ENCODE measurements at regions not wholly inside any gene's neighbourhood (a gene's known extent, or its start where the extent isn't known, plus 50 kb on each side); places are given as distances from the start of the nearest gene placed in this dataset.

DNA sequence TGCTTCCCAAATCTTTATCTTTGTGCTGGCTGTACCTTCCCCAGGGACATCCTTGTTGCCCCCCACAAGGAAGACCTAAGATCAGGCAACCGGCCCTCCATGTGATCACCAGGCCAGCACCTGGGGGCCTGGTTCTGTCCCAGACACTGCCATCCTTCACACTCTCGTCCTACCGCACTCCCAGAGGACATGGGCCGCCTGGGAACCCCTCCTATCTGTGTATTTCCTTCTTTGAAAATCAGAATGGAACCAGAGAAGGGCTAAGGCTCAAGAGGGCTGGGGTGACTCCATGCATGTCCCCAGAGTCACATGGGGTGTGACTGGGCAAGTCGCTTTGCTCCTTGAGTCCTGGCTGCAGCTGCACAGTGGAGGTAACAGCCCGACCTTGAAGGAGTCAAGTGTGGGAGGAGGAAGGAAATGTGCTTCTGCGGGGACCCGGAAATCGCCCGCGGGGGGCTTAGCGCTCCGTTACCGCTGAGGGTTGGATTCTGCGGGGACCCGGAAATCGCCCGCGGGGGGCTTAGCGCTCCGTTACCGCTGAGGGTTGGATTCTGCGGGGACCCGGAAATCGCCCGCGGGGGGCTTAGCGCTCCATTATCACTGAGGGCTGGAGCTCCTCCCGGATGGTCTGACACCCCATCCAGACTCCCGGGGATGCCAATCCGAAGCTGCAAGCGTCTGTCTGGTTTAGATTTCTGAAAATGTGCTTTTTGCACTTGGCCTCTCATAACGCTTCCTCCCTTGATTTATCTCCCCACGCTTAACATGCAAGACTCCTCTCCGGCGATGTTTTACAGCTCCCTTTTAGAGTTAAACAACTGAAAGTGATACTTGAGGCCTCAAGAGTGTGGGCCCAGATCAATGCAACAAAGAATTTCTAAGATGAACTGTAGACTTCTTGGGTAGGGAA is 278.9 kb downstream of the NPHP4 start:
- TF ChIP-seq CTCF (IDR thresholded peaks at IDR 0.05; ENCODE audit: borderline replicate concordance, extremely low read depth, low read length, poor library complexity, severe bottlenecking) = no peak
- no peak for TF ChIP-seq EZH2 (IDR thresholded peaks at IDR 0.05; ENCODE audit: borderline replicate concordance, low read depth, low read length, severe bottlenecking)
